Esophagus squamous epithelium (tissue), 4 donors: ENCODE measurements at regions not wholly inside any gene's neighbourhood (a gene's known extent, or its start where the extent isn't known, plus 50 kb on each side); places are given as distances from the start of the nearest gene placed in this dataset.

Source experiments
- POLR2A ChIP-seq, 4 donors: fragments of 450-650 bp; IDR thresholded peaks; one replicate each; pipeline ENCODE4 v1.6.1; 2017; ENCODE audit warnings: antibody characterized with exemption in 4 of 4, mild to moderate bottlenecking in 4 of 4, moderate library complexity in 3 of 4
- TF ChIP-seq, protein P1 (sequence below), 6 experiments: fragments of 450-650 bp in 4 of 6; fragments of 200-600 bp in 2 of 6; sonication (generic) in 2 of 6; IDR thresholded peaks; one replicate each; pipeline ENCODE4 v1.5.1; 2016 to 2019; ENCODE audit warnings: antibody characterized with exemption in 6 of 6, mild to moderate bottlenecking in 4 of 6, moderate library complexity in 4 of 6

- TF ChIP-seq, protein P1, sequence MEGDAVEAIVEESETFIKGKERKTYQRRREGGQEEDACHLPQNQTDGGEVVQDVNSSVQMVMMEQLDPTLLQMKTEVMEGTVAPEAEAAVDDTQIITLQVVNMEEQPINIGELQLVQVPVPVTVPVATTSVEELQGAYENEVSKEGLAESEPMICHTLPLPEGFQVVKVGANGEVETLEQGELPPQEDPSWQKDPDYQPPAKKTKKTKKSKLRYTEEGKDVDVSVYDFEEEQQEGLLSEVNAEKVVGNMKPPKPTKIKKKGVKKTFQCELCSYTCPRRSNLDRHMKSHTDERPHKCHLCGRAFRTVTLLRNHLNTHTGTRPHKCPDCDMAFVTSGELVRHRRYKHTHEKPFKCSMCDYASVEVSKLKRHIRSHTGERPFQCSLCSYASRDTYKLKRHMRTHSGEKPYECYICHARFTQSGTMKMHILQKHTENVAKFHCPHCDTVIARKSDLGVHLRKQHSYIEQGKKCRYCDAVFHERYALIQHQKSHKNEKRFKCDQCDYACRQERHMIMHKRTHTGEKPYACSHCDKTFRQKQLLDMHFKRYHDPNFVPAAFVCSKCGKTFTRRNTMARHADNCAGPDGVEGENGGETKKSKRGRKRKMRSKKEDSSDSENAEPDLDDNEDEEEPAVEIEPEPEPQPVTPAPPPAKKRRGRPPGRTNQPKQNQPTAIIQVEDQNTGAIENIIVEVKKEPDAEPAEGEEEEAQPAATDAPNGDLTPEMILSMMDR (IDR thresholded peaks at IDR 0.05) = no peak
- TF ChIP-seq POLR2A (IDR thresholded peaks at IDR 0.05) = no peak
Observed at GRCh38 chr13:22495819-22496218, 685.0 kb upstream of the SGCG start.
